GM21447 (cell line): ENCODE measurements at regions not wholly inside any gene's neighbourhood (a gene's known extent, or its start where the extent isn't known, plus 50 kb on each side); places are given as distances from the start of the nearest gene placed in this dataset.
"Not testable (repeated sequence)": the region's sequence is repeated elsewhere in the genome, so short reads cannot be mapped to it uniquely, and the experiment has no call there.

Experiments used
- ATAC-seq: cut with Tn5 transposase; IDR thresholded peaks from one replicate; pipeline ENCODE4 v1.9.1; 2021; ENCODE audit not compliant: unreplicated experiment

DNA sequence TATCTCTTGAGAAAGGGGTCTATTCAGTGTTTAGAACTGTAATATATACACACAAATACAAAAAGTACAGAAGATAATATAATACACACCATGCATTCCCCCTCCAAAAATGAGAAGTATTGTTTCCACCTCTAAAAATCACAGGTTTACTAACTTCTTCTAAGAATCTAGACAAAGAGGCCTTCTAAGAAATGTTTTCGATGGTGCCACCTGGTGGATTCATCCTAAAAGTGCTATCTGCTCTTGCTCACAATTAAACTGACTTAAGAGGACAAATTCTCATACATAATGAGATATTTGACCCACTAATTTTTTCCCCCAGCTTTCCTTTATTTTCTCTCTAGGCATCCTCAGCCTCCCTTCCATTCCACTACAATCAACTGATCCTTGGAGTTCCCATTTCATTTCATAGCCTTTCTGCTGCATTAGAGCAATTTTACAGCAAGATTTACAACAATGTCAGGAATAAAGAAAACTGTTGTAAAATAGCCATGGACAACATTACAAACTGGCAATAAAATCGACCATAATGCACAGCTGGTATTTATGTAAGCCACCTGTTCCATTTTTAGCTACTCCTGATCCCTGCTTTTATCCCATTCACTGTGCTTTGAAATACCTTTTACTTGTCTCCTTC lies 124.6 kb downstream of the ARRDC4 start:
- ATAC-seq = no peak

- ATAC-seq = peak; percentile 95
These were observed 127.9 kb downstream of the ARRDC4 start for GRCh38 chr15:98088307-98088945.

DNA sequence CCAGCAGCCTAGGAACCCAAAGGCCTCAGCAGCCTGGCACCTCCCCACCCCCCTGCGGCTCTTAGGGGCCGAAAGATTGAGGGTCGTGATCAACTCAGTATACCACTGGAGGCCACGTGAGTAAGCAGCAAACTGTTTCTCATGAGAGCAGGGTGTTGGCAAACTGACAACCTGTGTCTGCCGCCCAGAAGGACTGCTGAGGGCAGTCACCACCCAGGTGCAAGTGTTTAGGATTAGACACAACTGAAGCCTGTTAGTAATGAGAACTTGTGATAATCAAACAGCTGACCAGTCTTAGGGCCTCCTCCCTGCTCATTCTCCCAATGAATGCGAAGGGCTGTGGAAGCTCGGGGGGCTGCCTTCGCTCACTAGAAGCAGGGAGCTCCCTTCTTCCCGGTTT lies 128.8 kb downstream of the ARRDC4 start:
- not testable (repeated sequence) for ATAC-seq

DNA sequence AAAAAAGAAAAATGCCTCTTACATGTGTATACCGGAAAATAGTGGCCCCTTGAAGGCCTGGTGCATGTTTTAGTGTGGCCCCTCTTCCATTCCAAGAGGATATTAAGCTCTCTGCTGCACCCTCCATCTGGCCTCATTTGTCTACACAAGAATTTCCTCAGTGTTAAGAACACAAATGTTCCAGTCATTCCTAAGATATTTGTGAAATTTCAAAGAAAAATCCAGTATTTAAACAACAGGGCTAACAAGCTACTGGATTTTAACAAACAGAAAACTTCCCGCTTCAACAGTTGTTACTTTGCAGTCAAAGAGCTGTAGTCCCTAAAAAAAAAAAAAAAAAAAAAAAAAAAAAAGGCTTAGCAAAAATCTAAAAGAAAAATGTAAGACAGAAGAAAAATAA lies 137.5 kb downstream of the ARRDC4 start:
- not testable (repeated sequence) for ATAC-seq

DNA sequence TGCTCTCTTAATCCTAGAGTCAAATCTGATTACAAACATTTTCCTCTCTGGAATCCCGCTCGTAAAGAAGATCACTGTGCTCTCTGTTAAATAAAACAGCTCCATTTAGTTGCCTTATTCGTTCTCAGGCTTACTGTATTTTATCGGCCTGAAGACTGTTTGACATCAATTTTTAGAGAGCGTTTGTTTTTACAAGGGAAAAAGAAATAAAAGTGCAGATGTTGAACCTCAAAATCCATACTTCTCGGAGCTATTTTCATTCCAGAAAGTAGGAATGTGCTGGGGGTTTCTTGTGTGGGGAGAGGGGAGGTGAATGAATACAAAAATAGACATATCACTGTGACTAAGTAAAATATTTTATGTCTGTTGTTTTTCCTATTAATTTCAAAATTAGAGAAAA lies 140.1 kb downstream of the ARRDC4 start:
- not testable (repeated sequence) for ATAC-seq

- no peak for ATAC-seq
These were observed 143.1 kb downstream of the ARRDC4 start for GRCh38 chr15:98103570-98103969.

DNA sequence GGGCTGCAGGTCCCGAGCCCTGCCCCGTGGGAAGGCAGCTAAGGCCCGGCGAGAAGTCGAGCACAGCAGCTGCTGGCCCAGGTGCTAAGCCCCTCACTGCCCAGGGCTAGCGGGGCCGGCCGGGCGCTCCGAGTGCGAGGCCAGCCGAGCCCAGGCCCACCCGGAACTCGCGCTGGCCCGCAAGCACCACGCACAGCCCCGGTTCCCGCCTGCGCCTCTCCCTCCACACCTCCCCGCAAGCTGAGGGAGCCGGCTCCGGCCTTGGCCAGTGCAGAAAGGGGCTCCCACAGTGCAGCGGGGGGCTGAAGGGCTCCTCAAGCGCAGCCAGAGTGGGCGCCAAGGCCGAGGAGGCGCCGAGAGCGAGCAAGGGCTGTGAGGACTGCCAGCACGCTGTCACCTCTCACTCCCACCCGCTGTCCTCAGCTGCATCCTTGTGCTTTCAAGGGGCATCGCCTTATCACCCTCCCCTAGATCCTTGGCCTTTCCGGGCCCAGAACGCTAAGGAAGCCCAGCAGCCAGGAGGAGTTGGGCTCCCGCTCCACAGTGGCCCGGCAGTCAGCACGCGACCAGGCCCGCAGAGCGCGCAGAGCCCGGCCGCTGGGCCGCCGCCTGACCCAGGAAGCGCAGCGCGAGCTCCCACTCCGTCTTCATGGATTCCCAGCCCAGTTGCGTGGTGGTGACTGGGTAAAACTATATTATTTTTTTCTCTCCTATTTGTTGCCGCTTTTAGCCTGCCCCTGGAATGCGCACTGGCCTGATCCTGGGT lies 144.1 kb downstream of the ARRDC4 start:
- ATAC-seq = not testable (repeated sequence)

- ATAC-seq = not testable (repeated sequence)
These were observed 146.2 kb downstream of the ARRDC4 start for GRCh38 chr15:98106615-98107194.

- ATAC-seq = no peak
These were observed 151.3 kb downstream of the ARRDC4 start for GRCh38 chr15:98111806-98112205.

DNA sequence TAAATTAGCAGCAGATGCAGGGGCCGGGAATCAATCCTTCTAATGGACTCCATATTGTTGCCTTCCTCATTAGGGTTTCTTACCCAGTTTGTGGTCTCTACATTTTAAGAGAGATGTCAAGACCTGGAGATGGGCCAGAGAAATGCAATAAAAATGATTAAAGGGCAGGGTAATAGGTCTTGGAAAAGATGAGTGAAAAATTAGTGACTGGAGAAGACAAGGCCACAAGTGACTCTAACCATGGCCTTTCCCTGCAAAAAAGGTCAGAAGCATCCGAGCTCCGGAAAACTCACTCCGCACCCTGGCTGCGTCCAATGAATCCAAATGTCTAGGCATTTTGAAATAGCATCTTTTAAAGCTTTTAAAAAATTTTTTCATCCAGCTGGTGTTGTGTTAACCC lies 152.8 kb downstream of the ARRDC4 start:
- ATAC-seq = no peak

DNA sequence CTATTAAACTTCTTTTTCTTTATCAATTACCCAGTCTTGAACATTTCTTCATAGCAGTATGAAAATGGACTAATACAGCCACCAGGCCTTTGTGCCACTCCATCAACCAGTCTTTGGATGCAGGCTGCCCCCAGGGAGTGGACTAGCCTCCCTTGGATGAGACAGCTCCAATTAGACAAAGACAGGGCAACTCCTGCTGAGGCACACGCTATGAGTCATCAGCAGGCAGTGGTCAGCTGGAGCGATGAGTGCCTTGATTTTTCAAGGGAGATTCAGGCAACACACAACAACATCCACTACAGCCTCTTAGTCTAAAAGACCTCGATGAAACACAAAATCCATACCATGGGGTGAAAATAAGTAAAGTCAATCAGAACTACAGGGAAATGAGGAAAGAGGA lies 160.1 kb downstream of the ARRDC4 start:
- ATAC-seq = no peak

- ATAC-seq = no peak
These were observed 161.0 kb downstream of the ARRDC4 start for GRCh38 chr15:98121536-98121935.

GRCh38 chr15:98121957-98122356 lies 161.5 kb downstream of the ARRDC4 start:
- no peak for ATAC-seq

- no peak for ATAC-seq
These were observed 162.8 kb downstream of the ARRDC4 start for GRCh38 chr15:98123297-98123696.

DNA sequence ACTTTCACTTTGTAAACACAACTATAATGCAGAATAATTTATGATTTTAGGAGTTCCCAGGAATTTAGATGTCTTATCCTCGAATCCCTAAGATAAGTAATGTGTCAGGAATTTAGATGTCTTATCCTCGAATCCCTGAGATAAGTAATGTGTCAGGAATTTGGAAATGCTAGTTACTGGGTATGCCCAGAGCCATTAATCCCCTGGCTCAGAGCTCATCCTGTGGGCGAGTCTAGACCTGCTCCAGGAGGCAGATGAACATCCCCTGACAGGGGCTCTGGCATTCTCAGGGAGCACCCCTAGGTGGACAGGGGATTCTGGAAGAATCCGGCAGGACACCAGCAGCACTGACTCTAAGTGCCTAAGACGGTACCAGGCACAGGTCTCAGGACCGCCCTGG lies 163.3 kb downstream of the ARRDC4 start:
- ATAC-seq = no peak

- ATAC-seq = no peak
These were observed 164.1 kb downstream of the ARRDC4 start for GRCh38 chr15:98124581-98124980.

GRCh38 chr15:98126326-98127085 lies 166.0 kb downstream of the ARRDC4 start:
- no peak for ATAC-seq

GRCh38 chr15:98127586-98127985 lies 167.1 kb downstream of the ARRDC4 start:
- ATAC-seq = no peak

DNA sequence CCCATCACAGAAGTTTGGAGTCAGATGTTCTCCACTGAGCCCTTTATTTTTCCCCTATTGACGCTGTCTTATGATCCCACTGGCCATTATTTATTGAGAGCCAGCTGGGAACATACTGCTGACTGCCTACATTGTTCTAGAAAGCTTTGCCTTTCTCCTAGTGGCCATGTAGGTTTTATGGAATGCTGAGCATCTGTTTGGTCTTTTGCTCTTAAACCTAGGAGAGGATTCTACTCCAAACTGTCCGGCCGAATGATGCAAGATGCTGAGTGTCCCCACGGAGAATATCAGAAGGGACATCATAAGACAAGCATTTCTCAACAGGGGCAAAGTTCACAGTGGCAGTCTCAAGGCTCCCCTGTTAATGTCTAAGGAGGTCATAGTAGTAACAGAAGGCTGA lies 171.4 kb downstream of the ARRDC4 start:
- no peak for ATAC-seq

DNA sequence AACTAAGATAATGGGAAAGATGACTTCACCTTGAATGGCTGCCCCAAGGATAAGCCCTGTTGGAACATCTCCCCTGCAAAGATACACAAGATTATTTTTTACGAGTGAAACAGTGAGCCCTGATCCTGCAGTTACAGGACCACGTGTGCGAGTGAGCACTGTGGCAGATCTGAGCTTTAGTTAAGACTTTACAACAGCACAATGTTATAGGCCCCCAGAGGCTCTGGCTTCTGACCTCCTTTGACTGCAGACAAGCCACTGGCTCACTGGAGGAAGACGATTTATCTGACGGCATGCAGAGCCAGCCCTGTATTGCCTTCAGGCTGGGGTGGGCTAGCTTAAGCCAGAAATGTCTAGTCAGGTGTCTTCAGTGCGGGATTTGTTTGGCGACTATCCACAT lies 174.4 kb downstream of the ARRDC4 start:
- ATAC-seq = no peak

GRCh38 chr15:98138910-98139309 lies 178.4 kb downstream of the ARRDC4 start:
- no peak for ATAC-seq
